ENCODE measurements at regions not wholly inside any gene's neighbourhood (a gene's known extent, or its start where the extent isn't known, plus 50 kb on each side); places are given as distances from the start of the nearest gene placed in this dataset.

GRCh38 chrX:127306262-127306661, 486.7 kb downstream of the PRR32 start:
- no peak for TF ChIP-seq EZH2phosphoT487 (IDR thresholded peaks at IDR 0.05; ENCODE audit: borderline replicate concordance, low read depth, low read length)
- TF ChIP-seq CTCF (conservative IDR thresholded peaks at IDR 0.05; ENCODE audit: low read length): no peak
- Histone ChIP-seq H2AFZ (ENCODE audit: low read length) (no peak overlapping the region), H3K9me3 (ENCODE audit: low read length) (no peaks in the 10 kb centered on the region), H3K79me2 (ENCODE audit: insufficient read depth, low read depth, low read length) (no peaks in the 10 kb centered on the region), H3K4me1 (ENCODE audit: insufficient read depth, low read length, poor library complexity, severe bottlenecking) (no peaks in the 10 kb centered on the region), H3K4me3 (ENCODE audit: low read depth, low read length, poor library complexity, severe bottlenecking) (no peak overlapping the region), H3K4me2 (ENCODE audit: low read length) (no peak overlapping the region), H3K9me2 (ENCODE audit: insufficient read depth, low read length) (no peaks in the 10 kb centered on the region), H4K20me1 (ENCODE audit: insufficient read depth, low read length) (no peaks in the 10 kb centered on the region), H3K36me3 (ENCODE audit: insufficient read depth, low read length) (no peaks in the 10 kb centered on the region), H3K27ac (ENCODE audit: low read depth, low read length, poor library complexity, severe bottlenecking) (no peak overlapping the region)
- ChIA-PET POLR2A (no interaction called here), CTCF (ENCODE audit: unreplicated experiment) (no interaction called here)
- intact Hi-C loops (cut with micrococcal nuclease; ENCODE audit: unreplicated experiment): no loop called here
- no peak for DNase-seq (ENCODE audit: low spot score)
- no TSS peak for BruUV-seq (replicated peaks)

GRCh38 chrX:127313635-127314034, 494.1 kb downstream of the PRR32 start:
- BruUV-seq (replicated peaks): no TSS peak
- Histone ChIP-seq H3K27ac (ENCODE audit: low read depth, low read length, poor library complexity, severe bottlenecking) (no peak overlapping the region), H3K4me1 (ENCODE audit: insufficient read depth, low read length, poor library complexity, severe bottlenecking) (no peaks in the 10 kb centered on the region), H2AFZ (ENCODE audit: low read length) (no peak overlapping the region), H3K36me3 (ENCODE audit: insufficient read depth, low read length) (no peaks in the 10 kb centered on the region), H3K4me3 (ENCODE audit: low read depth, low read length, poor library complexity, severe bottlenecking) (no peak overlapping the region), H3K4me2 (ENCODE audit: low read length) (no peak overlapping the region), H3K9me2 (ENCODE audit: insufficient read depth, low read length) (no peaks in the 10 kb centered on the region), H3K79me2 (ENCODE audit: insufficient read depth, low read depth, low read length) (no peaks in the 10 kb centered on the region), H4K20me1 (ENCODE audit: insufficient read depth, low read length) (no peaks in the 10 kb centered on the region), H3K9me3 (ENCODE audit: low read length) (no peaks in the 10 kb centered on the region)
- intact Hi-C loops (cut with micrococcal nuclease; ENCODE audit: unreplicated experiment): no loop called here
- ChIA-PET POLR2A (no interaction called here), CTCF (ENCODE audit: unreplicated experiment) (no interaction called here)
- DNase-seq (ENCODE audit: low spot score): no peak
- TF ChIP-seq CTCF (conservative IDR thresholded peaks at IDR 0.05; ENCODE audit: low read length): no peak
- TF ChIP-seq EZH2phosphoT487 (IDR thresholded peaks at IDR 0.05; ENCODE audit: borderline replicate concordance, low read depth, low read length): no peak

- Histone ChIP-seq H3K4me3 (ENCODE audit: low read depth, low read length, poor library complexity, severe bottlenecking) (no peak overlapping the region), H3K4me2 (ENCODE audit: low read length) (no peak overlapping the region), H3K9me3 (ENCODE audit: low read length) (no peaks in the 10 kb centered on the region), H3K36me3 (ENCODE audit: insufficient read depth, low read length) (no peaks in the 10 kb centered on the region), H3K79me2 (ENCODE audit: insufficient read depth, low read depth, low read length) (no peaks in the 10 kb centered on the region), H3K9me2 (ENCODE audit: insufficient read depth, low read length) (no peaks in the 10 kb centered on the region), H3K27ac (ENCODE audit: low read depth, low read length, poor library complexity, severe bottlenecking) (no peak overlapping the region), H3K4me1 (ENCODE audit: insufficient read depth, low read length, poor library complexity, severe bottlenecking) (no peaks in the 10 kb centered on the region), H2AFZ (ENCODE audit: low read length) (no peak overlapping the region), H4K20me1 (ENCODE audit: insufficient read depth, low read length) (no peaks in the 10 kb centered on the region)
- CTCF ChIA-PET (ENCODE audit: unreplicated experiment): no interaction called here
- POLR2A ChIA-PET: interaction anchor here (0.7 kb wide), 1 partner anchor 465 kb away, joined by 3 read pairs; no protein-coding TSS in a partner anchor
- no peak for DNase-seq (ENCODE audit: low spot score)
- intact Hi-C loops (cut with micrococcal nuclease; ENCODE audit: unreplicated experiment): no loop called here
- TF ChIP-seq EZH2phosphoT487 (IDR thresholded peaks at IDR 0.05; ENCODE audit: borderline replicate concordance, low read depth, low read length): no peak
- no peak for TF ChIP-seq CTCF (conservative IDR thresholded peaks at IDR 0.05; ENCODE audit: low read length)
- no TSS peak for BruUV-seq (replicated peaks)
Observed at GRCh38 chrX:127317159-127317558, 497.6 kb downstream of the PRR32 start.
